Sigmoid colon (tissue), 6 donors: ENCODE measurements at regions not wholly inside any gene's neighbourhood (a gene's known extent, or its start where the extent isn't known, plus 50 kb on each side); places are given as distances from the start of the nearest gene placed in this dataset.

Experiments used
- DNase-seq: peaks from one replicate; pipeline ENCODE4 v3.0.0-alpha.2; 2019
- H3K27ac ChIP-seq, 4 donors: fragments of 200-600 bp; sonication (generic); one replicate each; pipeline ENCODE4 v1.5.1; 2016 to 2019; ENCODE audit warnings: mild to moderate bottlenecking in 1 of 4
- H3K27me3 ChIP-seq, 3 donors: fragments of 200-600 bp; sonication (generic); one replicate each; pipeline ENCODE4 v1.5.1; 2019; ENCODE audit warnings: mild to moderate bottlenecking in 1 of 3
- H3K36me3 ChIP-seq, 4 donors: fragments of 200-600 bp; sonication (generic); one replicate each; pipeline ENCODE4 v1.5.1; 2016 to 2019
- H3K4me1 ChIP-seq, 4 donors: fragments of 200-600 bp; sonication (generic); one replicate each; pipeline ENCODE4 v1.5.1; 2017 to 2019
- H3K4me3 ChIP-seq, 4 donors: fragments of 200-600 bp; sonication (generic); one replicate each; pipeline ENCODE4 v1.5.1; 2017 to 2019; ENCODE audit warnings: mild to moderate bottlenecking in 2 of 4, moderate library complexity in 1 of 4
- H3K9me3 ChIP-seq, 4 donors: fragments of 200-600 bp in 3 of 4; sonication (generic) in 3 of 4; one replicate each; pipeline versions ENCODE4 v1.5.1 to v1.6.1; 2013 to 2019
- CTCF ChIP-seq, 4 experiments: fragments of 450-650 bp in 3 of 4; fragments of 200-600 bp in 1 of 4; IDR thresholded peaks; one replicate each; pipeline ENCODE4 v1.5.1; 2016 to 2019; ENCODE audit warnings: antibody characterized with exemption in 4 of 4, mild to moderate bottlenecking in 3 of 4, moderate library complexity in 2 of 4
- EP300 ChIP-seq, 4 donors: sonication (generic); formaldehyde crosslinking; IDR thresholded peaks; one replicate each; pipeline ENCODE4 v1.6.1; 2017; ENCODE audit warnings: antibody characterized with exemption in 4 of 4
- POLR2A ChIP-seq, 2 donors: fragments of 450-650 bp; IDR thresholded peaks; one replicate each; pipeline ENCODE4 v1.6.1; 2016; ENCODE audit warnings: antibody characterized with exemption in 2 of 2, mild to moderate bottlenecking in 2 of 2, moderate library complexity in 2 of 2
- POLR2AphosphoS5 ChIP-seq, 4 donors: sonication (generic); formaldehyde crosslinking; IDR thresholded peaks; one replicate each; pipeline ENCODE4 v1.6.1; 2017; ENCODE audit warnings: antibody characterized with exemption in 4 of 4
- WGBS, 2 donors: extraction: QIAGEN DNeasy Blood & Tissue Kit; methylation state at CpG; one replicate each; pipeline ENCODE4 v1.1.7; 2013; 5-methylcytosine and 5-hydroxymethylcytosine counted together
- intact Hi-C: fragments of 100-400 bp; cut with DNase I; formaldehyde crosslinking; loops from one replicate; pipeline ENCODE4 v1.15.1; 2023
- donor health status: healthy with polysubstance abuse.
- donor health status: healthy.

GRCh38 chr5:158180407-158180806 is 321.5 kb upstream of the CLINT1 start:
- intact Hi-C loops: no loop called here
- no peaks in the 10 kb centered on the region for H3K36me3 ChIP-seq
- no peaks in the 10 kb centered on the region for H3K27me3 ChIP-seq
- no peak overlapping the region for H3K27ac ChIP-seq
- no peak for DNase-seq
- 88 to 90% methylated on average over 4 of the region's 4 CpGs for WGBS, 2 donors
- H3K4me3 ChIP-seq: no peak overlapping the region
- H3K9me3 ChIP-seq: no peaks in the 10 kb centered on the region
- peaks cover 0 to 10% (median 2%) of the 10 kb centered on the region in 4 donors for H3K4me1 ChIP-seq
- TF ChIP-seq POLR2AphosphoS5 (IDR thresholded peaks at IDR 0.05) (no peak), EP300 (IDR thresholded peaks at IDR 0.05) (no peak), CTCF (IDR thresholded peaks at IDR 0.05) (no peak), POLR2A (IDR thresholded peaks at IDR 0.05) (no peak)

GRCh38 chr5:158179271-158179670 is 320.3 kb upstream of the CLINT1 start:
- intact Hi-C loops: loop anchor here (10.0 kb wide), 1 partner anchor 286 kb away; no protein-coding TSS in a partner anchor
- H3K27me3 ChIP-seq: no peaks in the 10 kb centered on the region
- H3K27ac ChIP-seq: no peak overlapping the region
- H3K4me1 ChIP-seq: peaks cover 0 to 14% (median 2%) of the 10 kb centered on the region in 4 donors
- WGBS, 2 donors: 88 to 95% methylated on average over 7 of the region's 7 CpGs
- H3K36me3 ChIP-seq: no peaks in the 10 kb centered on the region
- TF ChIP-seq CTCF (IDR thresholded peaks at IDR 0.05) (no peak), POLR2A (IDR thresholded peaks at IDR 0.05) (no peak), POLR2AphosphoS5 (IDR thresholded peaks at IDR 0.05) (no peak), EP300 (IDR thresholded peaks at IDR 0.05) (no peak)
- DNase-seq: no peak
- no peak overlapping the region for H3K4me3 ChIP-seq
- H3K9me3 ChIP-seq: no peaks in the 10 kb centered on the region

- WGBS, 2 donors: 65 to 82% methylated on average over 6 of the region's 6 CpGs
Observed at GRCh38 chr5:158178535-158178934, 319.6 kb upstream of the CLINT1 start.

GRCh38 chr5:158177146-158177545 is 318.2 kb upstream of the CLINT1 start:
- intact Hi-C loops: loop anchor here (2.0 to 10.0 kb wide), 2 partner anchors 288 to 518 kb away; no protein-coding TSS in a partner anchor
- DNase-seq: no peak
- no peak overlapping the region for H3K27ac ChIP-seq
- no peaks in the 10 kb centered on the region for H3K9me3 ChIP-seq
- H3K27me3 ChIP-seq: no peaks in the 10 kb centered on the region
- H3K36me3 ChIP-seq: no peaks in the 10 kb centered on the region
- H3K4me1 ChIP-seq: peaks cover 0 to 14% (median 2%) of the 10 kb centered on the region in 4 donors
- no peak for TF ChIP-seq POLR2A (IDR thresholded peaks at IDR 0.05)
- TF ChIP-seq POLR2AphosphoS5 (IDR thresholded peaks at IDR 0.05): no peak
- TF ChIP-seq CTCF (IDR thresholded peaks at IDR 0.05): no peak
- H3K4me3 ChIP-seq: no peak overlapping the region

More at GRCh38 chr5:158178535-158178934, 319.6 kb upstream of the CLINT1 start:
- TF ChIP-seq POLR2A (IDR thresholded peaks at IDR 0.05) (no peak), EP300 (IDR thresholded peaks at IDR 0.05) (no peak), CTCF (IDR thresholded peaks at IDR 0.05) (no peak), POLR2AphosphoS5 (IDR thresholded peaks at IDR 0.05) (no peak)
- Histone ChIP-seq H3K4me1 (peaks cover 0 to 14% (median 2%) of the 10 kb centered on the region in 4 donors), H3K27me3 (no peaks in the 10 kb centered on the region), H3K36me3 (no peaks in the 10 kb centered on the region), H3K4me3 (no peak overlapping the region), H3K9me3 (no peaks in the 10 kb centered on the region), H3K27ac (no peak overlapping the region)
- no peak for DNase-seq
- intact Hi-C loops: loop anchor here (10.0 kb wide), 1 partner anchor 286 kb away; no protein-coding TSS in a partner anchor

- Histone ChIP-seq H3K27me3 (no peaks in the 10 kb centered on the region), H3K9me3 (no peaks in the 10 kb centered on the region), H3K27ac (peak overlapping the region in 3 of 4 donors; percentile 1 to 34 (median 17)), H3K4me3 (no peak overlapping the region), H3K4me1 (peaks cover 0 to 14% (median 2%) of the 10 kb centered on the region in 4 donors), H3K36me3 (no peaks in the 10 kb centered on the region)
- TF ChIP-seq POLR2A (IDR thresholded peaks at IDR 0.05) (no peak), POLR2AphosphoS5 (IDR thresholded peaks at IDR 0.05) (no peak), EP300 (IDR thresholded peaks at IDR 0.05) (no peak), CTCF (IDR thresholded peaks at IDR 0.05) (no peak)
- DNase-seq: no peak
- intact Hi-C loops: loop anchor here (2.0 to 10.0 kb wide), 3 partner anchors 289 to 931 kb away; no protein-coding TSS in a partner anchor
- WGBS, 2 donors: 13 to 46% methylated on average over 6 of the region's 6 CpGs
Observed at GRCh38 chr5:158175934-158176481, 317.1 kb upstream of the CLINT1 start.
